OCI-LY7 (cell line): ENCODE measurements at regions not wholly inside any gene's neighbourhood (a gene's known extent, or its start where the extent isn't known, plus 50 kb on each side); places are given as distances from the start of the nearest gene placed in this dataset.

Experiments
- BruUV-seq: library from RNA; stranded (reverse); fragments of 400-500 nt; replicated peaks from 2 replicates; lab custom pipeline; 2021; lab: Mats Ljungman, UMichigan
- CTCF ChIA-PET: fragments of 300-600 bp; sonication (Branson Sonifier 250); formaldehyde crosslinking; loops from one replicate; lab custom pipeline; 2022; ENCODE audit warnings: antibody characterized with exemption; ENCODE audit not compliant: unreplicated experiment; lab: Charles Lee
- POLR2A ChIA-PET: fragments of 300-600 bp; sonication (Branson Sonifier 250); formaldehyde crosslinking; loops from one replicate; lab custom pipeline; 2022; ENCODE audit warnings: antibody characterized with exemption; lab: Charles Lee
- DNase-seq: peaks from one replicate; pipeline ENCODE4 v3.0.0-alpha.2; 2015; ENCODE audit warnings: low spot score
- H2AFZ ChIP-seq: fragments of 200-600 bp; sonication (generic), shearing (Covaris generic); 2 replicates; pipeline ENCODE4 v1.6.1; 2014; ENCODE audit warnings: mild to moderate bottlenecking, antibody characterized with exemption, low read length, moderate library complexity
- H3K27ac ChIP-seq: fragments of 200-600 bp; sonication (generic); 2 replicates; pipeline ENCODE4 v1.5.1; 2014; ENCODE audit warnings: mixed run types, low read depth, mild to moderate bottlenecking, moderate library complexity, low read length, inconsistent platforms; ENCODE audit not compliant: poor library complexity, severe bottlenecking
- H3K36me3 ChIP-seq: fragments of 200-600 bp; sonication (generic); 2 replicates; pipeline ENCODE4 v1.6.1; 2014; ENCODE audit warnings: mild to moderate bottlenecking, antibody characterized with exemption, low read length, moderate library complexity, mixed read lengths; ENCODE audit not compliant: insufficient read depth
- H3K4me1 ChIP-seq: fragments of 200-600 bp; sonication (generic); 2 replicates; pipeline ENCODE4 v1.5.1; 2014; ENCODE audit warnings: mild to moderate bottlenecking, low read length; ENCODE audit not compliant: insufficient read depth, poor library complexity, severe bottlenecking
- H3K4me2 ChIP-seq: fragments of 200-600 bp; sonication (generic); 2 replicates; pipeline ENCODE4 v1.6.1; 2014; ENCODE audit warnings: mild to moderate bottlenecking, low read length
- H3K4me3 ChIP-seq: fragments of 200-600 bp; sonication (generic); 2 replicates; pipeline ENCODE4 v1.5.1; 2014; ENCODE audit warnings: mild to moderate bottlenecking, low read depth, low read length; ENCODE audit not compliant: poor library complexity, severe bottlenecking
- H3K79me2 ChIP-seq: fragments of 200-600 bp; sonication (generic); 2 replicates; pipeline ENCODE4 v1.6.1; 2016; ENCODE audit warnings: low read depth, mild to moderate bottlenecking, low read length, moderate library complexity, mixed read lengths; ENCODE audit not compliant: insufficient read depth
- H3K9me2 ChIP-seq: fragments of 200-600 bp; sonication (generic); 2 replicates; pipeline ENCODE4 v1.6.1; 2016; ENCODE audit warnings: mild to moderate bottlenecking, low read length, mixed read lengths; ENCODE audit not compliant: insufficient read depth
- H3K9me3 ChIP-seq: fragments of 200-600 bp; sonication (generic); 2 replicates; pipeline ENCODE4 v1.6.1; 2014; ENCODE audit warnings: mild to moderate bottlenecking, mixed run types, low read length, mixed read lengths
- H4K20me1 ChIP-seq: fragments of 200-600 bp; sonication (generic); 2 replicates; pipeline ENCODE4 v1.6.1; 2014; ENCODE audit warnings: mild to moderate bottlenecking, antibody characterized with exemption, low read length, moderate library complexity, mixed read lengths; ENCODE audit not compliant: insufficient read depth
- EZH2phosphoT487 ChIP-seq: fragments of 200-600 bp; sonication (generic); IDR thresholded peaks from 2 replicates; pipeline ENCODE4 v1.6.1; 2018; ENCODE audit warnings: low read depth, borderline replicate concordance, mild to moderate bottlenecking, mixed run types, antibody characterized with exemption, low read length, moderate library complexity, mixed read lengths
- intact Hi-C: fragments of 100-400 bp; cut with micrococcal nuclease; formaldehyde crosslinking; loops from one replicate; pipeline ENCODE4 v1.10.0; 2022; ENCODE audit not compliant: unreplicated experiment
- TF ChIP-seq, protein P1 (sequence below): fragments of 200-600 bp; sonication (generic); conservative IDR thresholded peaks from 2 replicates; pipeline ENCODE4 v1.5.1; 2014; ENCODE audit warnings: mild to moderate bottlenecking, antibody characterized with exemption, low read length, moderate library complexity, mixed read lengths

- no TSS peak for BruUV-seq
- DNase-seq, result no peak
- Histone ChIP-seq H3K4me2 (no peak overlapping the region), H3K79me2 (no peaks in the 10 kb centered on the region), H3K4me1 (no peaks in the 10 kb centered on the region), H3K4me3 (no peak overlapping the region), H3K36me3 (no peaks in the 10 kb centered on the region), H3K27ac (no peak overlapping the region), H3K9me3 (no peaks in the 10 kb centered on the region), H3K9me2 (no peaks in the 10 kb centered on the region), H4K20me1 (no peaks in the 10 kb centered on the region), H2AFZ (no peak overlapping the region)
- POLR2A ChIA-PET, result no interaction called here
- CTCF ChIA-PET, result no interaction called here
- TF ChIP-seq, protein P1, sequence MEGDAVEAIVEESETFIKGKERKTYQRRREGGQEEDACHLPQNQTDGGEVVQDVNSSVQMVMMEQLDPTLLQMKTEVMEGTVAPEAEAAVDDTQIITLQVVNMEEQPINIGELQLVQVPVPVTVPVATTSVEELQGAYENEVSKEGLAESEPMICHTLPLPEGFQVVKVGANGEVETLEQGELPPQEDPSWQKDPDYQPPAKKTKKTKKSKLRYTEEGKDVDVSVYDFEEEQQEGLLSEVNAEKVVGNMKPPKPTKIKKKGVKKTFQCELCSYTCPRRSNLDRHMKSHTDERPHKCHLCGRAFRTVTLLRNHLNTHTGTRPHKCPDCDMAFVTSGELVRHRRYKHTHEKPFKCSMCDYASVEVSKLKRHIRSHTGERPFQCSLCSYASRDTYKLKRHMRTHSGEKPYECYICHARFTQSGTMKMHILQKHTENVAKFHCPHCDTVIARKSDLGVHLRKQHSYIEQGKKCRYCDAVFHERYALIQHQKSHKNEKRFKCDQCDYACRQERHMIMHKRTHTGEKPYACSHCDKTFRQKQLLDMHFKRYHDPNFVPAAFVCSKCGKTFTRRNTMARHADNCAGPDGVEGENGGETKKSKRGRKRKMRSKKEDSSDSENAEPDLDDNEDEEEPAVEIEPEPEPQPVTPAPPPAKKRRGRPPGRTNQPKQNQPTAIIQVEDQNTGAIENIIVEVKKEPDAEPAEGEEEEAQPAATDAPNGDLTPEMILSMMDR, result no peak
- intact Hi-C loops, result no loop called here
Measured at GRCh38 chr2:7952046-7952745, 729.7 kb upstream of the ID2 start.

GRCh38 chr2:7953195-7953594, 728.7 kb upstream of the ID2 start:
- no peaks in the 10 kb centered on the region for H3K9me3 ChIP-seq
- H4K20me1 ChIP-seq, result no peaks in the 10 kb centered on the region
- DNase-seq, result no peak
- H3K9me2 ChIP-seq, result no peaks in the 10 kb centered on the region
- no peak overlapping the region for H3K4me3 ChIP-seq
- H3K36me3 ChIP-seq, result no peaks in the 10 kb centered on the region
- no TSS peak for BruUV-seq
- TF ChIP-seq EZH2phosphoT487, result no peak
- TF ChIP-seq, protein P1, result no peak
- no peak overlapping the region for H2AFZ ChIP-seq
- no peak overlapping the region for H3K27ac ChIP-seq
- ChIA-PET CTCF (no interaction called here), POLR2A (interaction anchor here (0.7 kb wide), 2 partner anchors 46 to 726 kb away, joined by 3 read pairs; no protein-coding TSS in a partner anchor)
- intact Hi-C loops, result no loop called here
- no peak overlapping the region for H3K4me2 ChIP-seq
- H3K79me2 ChIP-seq, result no peaks in the 10 kb centered on the region
- no peaks in the 10 kb centered on the region for H3K4me1 ChIP-seq

DNA sequence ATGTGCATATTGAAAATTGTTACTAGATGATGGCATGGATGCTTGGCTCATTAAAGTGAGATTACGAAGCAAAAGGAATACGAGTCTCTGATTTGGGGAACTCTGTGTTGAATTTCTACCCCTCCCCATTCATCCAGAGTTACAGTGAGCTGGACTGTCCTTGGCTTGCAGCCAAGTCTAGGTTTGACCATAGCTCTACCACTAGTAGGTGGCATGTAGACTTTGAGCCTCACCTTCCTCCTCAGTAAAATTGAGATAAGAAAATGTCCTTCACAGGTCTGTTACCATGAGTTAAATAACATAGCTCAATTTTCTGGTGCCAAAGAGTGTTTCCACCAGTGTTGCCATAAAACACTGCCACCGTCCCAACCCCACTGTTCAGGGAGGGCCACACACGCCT, 727.6 kb upstream of the ID2 start:
- no peak overlapping the region for H3K27ac ChIP-seq
- no peak for DNase-seq
- intact Hi-C loops, result no loop called here
- no peaks in the 10 kb centered on the region for H3K79me2 ChIP-seq
- H3K4me2 ChIP-seq, result no peak overlapping the region
- BruUV-seq, result no TSS peak
- no peaks in the 10 kb centered on the region for H3K9me2 ChIP-seq
- ChIA-PET POLR2A (interaction anchor here (0.6 to 1.5 kb wide), 3 partner anchors 11 to 591 kb away, joined by 3 to 5 read pairs (median 3); no protein-coding TSS in a partner anchor), CTCF (no interaction called here)
- H3K4me1 ChIP-seq, result no peaks in the 10 kb centered on the region
- no peak overlapping the region for H2AFZ ChIP-seq
- H3K36me3 ChIP-seq, result no peaks in the 10 kb centered on the region
- TF ChIP-seq EZH2phosphoT487, result no peak
- TF ChIP-seq, protein P1, result no peak
- no peaks in the 10 kb centered on the region for H4K20me1 ChIP-seq
- no peak overlapping the region for H3K4me3 ChIP-seq
- H3K9me3 ChIP-seq, result no peaks in the 10 kb centered on the region
